ENCODE measurements at regions not wholly inside any gene's neighbourhood (a gene's known extent, or its start where the extent isn't known, plus 50 kb on each side); places are given as distances from the start of the nearest gene placed in this dataset.

DNA sequence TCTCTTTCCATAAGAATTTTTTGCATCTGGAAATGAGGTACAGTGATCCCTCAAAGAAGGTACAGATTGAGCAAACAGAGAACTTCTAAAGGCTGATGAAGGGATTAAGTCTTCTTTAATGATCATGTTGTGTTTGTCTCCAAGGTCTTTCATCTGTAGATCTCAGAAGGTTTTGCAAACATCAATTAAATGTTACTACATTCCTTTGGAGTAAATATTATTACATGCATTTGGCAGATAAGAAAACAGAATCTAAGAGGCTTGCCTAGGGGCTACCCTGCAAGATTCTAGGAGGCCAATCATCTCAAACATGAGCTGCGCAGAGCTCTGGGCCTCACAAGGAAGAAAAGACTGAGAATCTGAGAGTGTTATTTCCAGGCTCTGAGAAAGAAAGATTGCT, 70.9 kb upstream of the LPP start:
- Histone ChIP-seq H3K27ac (no peak overlapping the region), H3K4me3 (no peak overlapping the region), H3K36me3 (no peaks in the 10 kb centered on the region), H3K9me3 (no peaks in the 10 kb centered on the region), H3K4me1 (no peaks in the 10 kb centered on the region), H3K27me3 (no peaks in the 10 kb centered on the region)
- DNase-seq, result no peak
- TF ChIP-seq POLR2A (IDR thresholded peaks at IDR 0.05), result no peak
- TF ChIP-seq, protein P1, sequence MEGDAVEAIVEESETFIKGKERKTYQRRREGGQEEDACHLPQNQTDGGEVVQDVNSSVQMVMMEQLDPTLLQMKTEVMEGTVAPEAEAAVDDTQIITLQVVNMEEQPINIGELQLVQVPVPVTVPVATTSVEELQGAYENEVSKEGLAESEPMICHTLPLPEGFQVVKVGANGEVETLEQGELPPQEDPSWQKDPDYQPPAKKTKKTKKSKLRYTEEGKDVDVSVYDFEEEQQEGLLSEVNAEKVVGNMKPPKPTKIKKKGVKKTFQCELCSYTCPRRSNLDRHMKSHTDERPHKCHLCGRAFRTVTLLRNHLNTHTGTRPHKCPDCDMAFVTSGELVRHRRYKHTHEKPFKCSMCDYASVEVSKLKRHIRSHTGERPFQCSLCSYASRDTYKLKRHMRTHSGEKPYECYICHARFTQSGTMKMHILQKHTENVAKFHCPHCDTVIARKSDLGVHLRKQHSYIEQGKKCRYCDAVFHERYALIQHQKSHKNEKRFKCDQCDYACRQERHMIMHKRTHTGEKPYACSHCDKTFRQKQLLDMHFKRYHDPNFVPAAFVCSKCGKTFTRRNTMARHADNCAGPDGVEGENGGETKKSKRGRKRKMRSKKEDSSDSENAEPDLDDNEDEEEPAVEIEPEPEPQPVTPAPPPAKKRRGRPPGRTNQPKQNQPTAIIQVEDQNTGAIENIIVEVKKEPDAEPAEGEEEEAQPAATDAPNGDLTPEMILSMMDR (IDR thresholded peaks at IDR 0.05), result no peak

DNA sequence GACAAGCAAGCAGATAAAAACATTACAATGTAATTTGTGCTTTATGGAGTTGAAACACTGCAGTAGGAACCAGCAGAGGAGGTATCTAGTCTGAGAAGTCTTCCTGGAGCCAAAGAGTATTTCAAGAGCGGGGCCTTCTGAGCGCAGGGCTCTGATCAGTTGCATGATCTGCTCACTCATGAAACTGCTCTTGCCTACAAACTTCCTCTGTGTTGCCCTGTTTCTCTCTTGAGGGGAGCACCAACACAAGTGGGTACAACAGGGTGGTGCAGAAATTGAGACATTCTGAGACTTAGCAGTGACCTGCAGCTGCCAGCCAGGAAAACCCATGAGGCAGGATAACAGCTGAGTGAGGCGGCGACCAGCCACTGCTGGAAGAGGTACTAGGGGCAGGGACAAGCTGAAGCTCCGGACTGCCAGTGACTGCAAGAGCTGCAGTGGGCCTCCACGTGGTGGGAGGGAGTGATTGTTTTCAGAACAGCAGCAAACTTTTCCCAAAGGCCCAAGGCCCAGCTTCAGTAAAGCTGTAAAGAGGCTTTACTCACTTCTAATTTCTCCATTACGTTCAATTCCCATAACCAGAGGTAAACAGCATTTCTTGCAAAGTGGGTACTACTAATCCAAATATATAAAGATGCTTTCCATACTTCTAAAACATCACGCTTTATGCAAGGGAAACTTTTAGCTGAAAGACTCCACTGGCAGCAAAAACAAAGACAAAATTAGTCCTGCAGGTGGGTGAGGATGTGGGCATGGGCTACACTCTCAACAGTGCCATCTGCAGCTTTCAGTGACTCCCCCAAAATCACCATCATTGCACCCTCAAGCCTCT, 69.0 kb upstream of the LPP start:
- H3K4me1 ChIP-seq, result no peaks in the 10 kb centered on the region
- TF ChIP-seq, protein P1 (IDR thresholded peaks at IDR 0.05), result no peak
- no peaks in the 10 kb centered on the region for H3K27me3 ChIP-seq
- H3K4me3 ChIP-seq, result no peak overlapping the region
- no peak overlapping the region for H3K27ac ChIP-seq
- DNase-seq, result no peak
- no peaks in the 10 kb centered on the region for H3K9me3 ChIP-seq
- no peaks in the 10 kb centered on the region for H3K36me3 ChIP-seq

DNA sequence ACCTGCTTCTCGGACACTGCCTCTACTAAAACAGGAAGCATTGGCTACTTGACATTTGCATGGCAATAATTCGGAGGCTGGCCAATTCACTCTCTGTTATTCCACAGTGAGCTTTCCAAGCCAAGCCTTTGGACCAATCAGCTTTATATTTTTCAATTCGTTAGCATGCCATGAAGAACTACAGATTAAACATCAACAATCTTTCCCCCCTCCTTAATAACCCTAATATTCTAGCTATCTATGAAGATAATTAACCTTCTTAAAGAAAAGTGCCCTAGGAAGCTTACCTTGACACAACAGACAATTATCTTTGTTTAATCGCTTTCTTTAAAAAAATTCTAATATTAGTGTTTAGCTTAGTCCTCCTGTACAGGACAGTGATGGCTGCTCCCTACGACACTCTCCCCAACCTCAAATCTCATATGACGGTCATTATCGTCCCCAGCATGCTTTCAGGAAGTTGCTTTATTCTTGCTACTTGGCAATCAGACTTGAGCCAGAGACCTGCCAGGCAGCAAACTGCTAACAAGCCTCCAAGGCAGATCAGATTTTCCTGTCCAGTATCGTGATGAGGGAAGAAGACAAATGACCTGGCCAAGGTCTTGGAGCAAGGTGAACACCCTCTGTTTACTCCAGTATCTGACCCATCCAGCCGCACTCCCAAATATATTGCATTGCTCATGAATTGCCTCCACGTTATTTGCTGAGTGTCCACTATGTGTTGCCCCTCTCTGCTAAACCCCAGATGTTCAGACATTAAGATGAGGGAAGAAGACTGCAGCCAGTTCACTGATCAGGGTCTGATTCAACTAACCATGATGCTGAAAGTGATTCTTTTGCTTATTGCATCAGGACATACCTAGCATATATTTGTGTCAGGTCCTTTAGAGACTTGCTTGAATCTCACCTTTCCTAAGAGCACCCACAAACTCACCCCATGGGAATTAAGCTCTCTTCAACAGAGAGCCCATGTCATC, 68.1 kb upstream of the LPP start:
- Histone ChIP-seq H3K4me3 (no peak overlapping the region), H3K27ac (no peak overlapping the region), H3K4me1 (no peaks in the 10 kb centered on the region), H3K36me3 (no peaks in the 10 kb centered on the region), H3K27me3 (no peaks in the 10 kb centered on the region), H3K9me3 (no peaks in the 10 kb centered on the region)
- DNase-seq, result no peak
- no peak for TF ChIP-seq POLR2A (IDR thresholded peaks at IDR 0.05)
- TF ChIP-seq, protein P1 (IDR thresholded peaks at IDR 0.05), result no peak

DNA sequence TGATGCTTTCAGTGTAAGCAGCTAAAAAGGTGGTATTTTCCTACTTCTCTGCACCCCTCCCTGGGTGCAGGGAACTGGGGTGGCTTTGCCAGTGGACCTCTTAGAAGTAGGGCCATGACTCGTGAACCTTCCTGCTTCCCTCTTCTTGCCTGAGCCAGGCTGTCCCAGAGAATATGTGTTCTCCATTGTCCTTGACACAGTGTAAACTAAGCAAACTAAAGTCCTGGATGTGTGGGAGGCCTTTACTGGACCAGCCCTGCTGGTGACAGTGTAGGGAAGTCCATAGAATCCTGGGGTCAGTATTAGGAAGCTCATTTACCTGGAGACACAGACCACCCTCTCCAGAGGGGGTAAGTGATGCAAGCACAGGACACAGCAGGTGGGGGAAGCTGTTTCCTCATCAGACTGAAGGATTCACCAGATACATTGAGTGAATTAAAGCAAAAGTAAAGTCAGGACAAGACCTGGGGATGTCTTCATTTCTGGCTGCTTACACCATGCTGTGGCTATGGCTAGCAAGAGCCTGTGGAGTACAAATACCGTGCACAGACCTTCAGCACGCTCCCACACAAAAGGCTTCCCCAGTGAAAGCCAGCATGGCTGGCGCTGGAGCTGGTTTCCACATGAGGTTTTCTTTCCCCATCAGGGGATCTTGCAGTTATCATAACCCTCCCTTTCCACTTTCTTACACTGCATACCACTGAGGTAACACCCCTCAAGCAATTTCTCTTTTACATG, 64.8 kb upstream of the LPP start:
- H3K4me3 ChIP-seq, result no peak overlapping the region
- no peaks in the 10 kb centered on the region for H3K36me3 ChIP-seq
- no peaks in the 10 kb centered on the region for H3K4me1 ChIP-seq
- H3K27ac ChIP-seq, result no peak overlapping the region
- no peak for DNase-seq
- TF ChIP-seq POLR2A (IDR thresholded peaks at IDR 0.05), result no peak
- TF ChIP-seq, protein P1 (IDR thresholded peaks at IDR 0.05), result no peak
- no peaks in the 10 kb centered on the region for H3K9me3 ChIP-seq
- H3K27me3 ChIP-seq, result no peaks in the 10 kb centered on the region

DNA sequence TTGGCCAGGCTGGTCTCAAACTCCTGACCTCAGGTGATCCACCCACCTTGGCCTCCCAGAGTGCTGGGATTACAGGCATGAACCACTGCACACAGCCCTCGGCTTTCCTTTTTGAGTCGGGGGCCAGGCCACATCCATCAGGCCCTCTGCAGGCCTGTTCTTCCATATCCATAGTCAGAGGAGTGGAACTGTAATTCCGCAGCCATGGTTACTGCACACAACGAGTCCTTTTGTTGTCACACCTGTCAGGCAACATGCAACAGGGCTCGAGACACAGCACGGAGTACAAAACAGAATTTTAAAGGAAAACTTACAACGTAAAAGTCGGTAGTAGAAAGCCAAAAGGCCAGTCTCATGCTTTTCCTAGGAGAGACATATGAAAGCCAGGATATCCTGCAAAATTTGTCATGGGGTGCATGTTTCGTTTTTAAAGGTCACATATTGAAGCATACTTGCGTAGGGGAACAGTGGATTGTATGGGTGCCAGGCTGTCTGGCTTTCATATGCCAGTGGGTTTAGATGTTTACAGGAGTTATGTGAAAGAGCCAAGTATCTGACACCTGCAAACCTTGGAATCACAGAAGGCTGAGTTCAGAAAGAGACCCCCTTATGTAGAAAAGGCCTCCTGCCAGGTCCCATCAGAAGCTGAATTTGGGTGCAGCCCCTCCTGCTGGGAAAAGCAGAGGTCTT, 63.2 kb upstream of the LPP start:
- no peaks in the 10 kb centered on the region for H3K36me3 ChIP-seq
- no peak overlapping the region for H3K27ac ChIP-seq
- no peaks in the 10 kb centered on the region for H3K4me1 ChIP-seq
- no peaks in the 10 kb centered on the region for H3K27me3 ChIP-seq
- DNase-seq, result no peak
- TF ChIP-seq POLR2A (IDR thresholded peaks at IDR 0.05), result no peak
- TF ChIP-seq, protein P1 (IDR thresholded peaks at IDR 0.05), result no peak
- no peak overlapping the region for H3K4me3 ChIP-seq
- no peaks in the 10 kb centered on the region for H3K9me3 ChIP-seq

Data from Peyer's patch (tissue), 4 donors.